IMR-90 (cell line): ENCODE measurements at regions not wholly inside any gene's neighbourhood (a gene's known extent, or its start where the extent isn't known, plus 50 kb on each side); places are given as distances from the start of the nearest gene placed in this dataset.

Experiments used
- ATAC-seq: fragments of 200-7000 bp; cut with Tn5 transposase; 2 replicates; pipeline ENCODE4 v1.9.1; 2020; ENCODE audit warnings: low read depth, mild to moderate bottlenecking, moderate library complexity
- BruUV-seq: library from RNA; stranded (reverse); fragments of 400-500 nt; replicated peaks from 2 replicates; lab custom pipeline; 2021; lab: Mats Ljungman, UMichigan
- CTCF ChIA-PET: fragments of 300-600 bp; formaldehyde crosslinking; extraction: SDS; loops from one replicate; lab custom pipeline; 2021; ENCODE audit warnings: antibody characterized with exemption; lab: Yijun Ruan, JAX
- POLR2A ChIA-PET: fragments of 300-600 bp; sonication (Branson Sonifier 250); formaldehyde crosslinking; loops from one replicate; lab custom pipeline; 2022; ENCODE audit warnings: antibody characterized with exemption; ENCODE audit not compliant: unreplicated experiment; lab: Charles Lee
- DNase-seq: peaks from one replicate; pipeline ENCODE4 v3.0.0; 2013
- H2AFZ ChIP-seq: replicated peaks from 2 replicates; pipeline ENCODE3; 2013; ENCODE audit warnings: low read length, mild to moderate bottlenecking; ENCODE audit not compliant: poor library complexity
- H2AK5ac ChIP-seq: 2 replicates; pipeline ENCODE4 v1.6.1; 2013; ENCODE audit warnings: low read depth, low read length, inconsistent platforms
- H2AK9ac ChIP-seq: replicated peaks from 2 replicates; pipeline ENCODE3; 2013; ENCODE audit warnings: mild to moderate bottlenecking, low read depth, low read length, moderate library complexity; ENCODE audit not compliant: poor library complexity
- H2BK120ac ChIP-seq: 2 replicates; pipeline ENCODE4 v1.6.1; 2013; ENCODE audit warnings: low read depth, low read length, inconsistent platforms
- H2BK15ac ChIP-seq: 3 replicates; pipeline ENCODE4 v1.6.1; 2013; ENCODE audit warnings: low read depth, low read length, inconsistent platforms
- H2BK20ac ChIP-seq: 2 replicates; pipeline ENCODE4 v1.6.1; 2013; ENCODE audit warnings: low read depth, mild to moderate bottlenecking, inconsistent platforms, low read length, moderate library complexity
- H2BK5ac ChIP-seq: 2 replicates; pipeline ENCODE4 v1.6.1; 2013; ENCODE audit warnings: mild to moderate bottlenecking, low read depth, low read length, inconsistent platforms; ENCODE audit not compliant: poor library complexity, severe bottlenecking
- H3K14ac ChIP-seq: replicated peaks from 2 replicates; pipeline ENCODE4 v1.6.1; 2013; ENCODE audit warnings: low read depth, low read length, inconsistent platforms
- H3K18ac ChIP-seq: 2 replicates; pipeline ENCODE4 v1.6.1; 2013; ENCODE audit warnings: low read depth, low read length, control low read depth
- H3K23ac ChIP-seq: 2 replicates; pipeline ENCODE4 v1.6.1; 2013; ENCODE audit warnings: low read depth, low read length, inconsistent platforms
- H3K27ac ChIP-seq: 2 replicates; pipeline ENCODE4 v1.5.1; 2013; ENCODE audit warnings: mild to moderate bottlenecking, control low read depth, low read length; ENCODE audit not compliant: insufficient read depth
- H3K27me3 ChIP-seq: 2 replicates; pipeline ENCODE4 v1.6.1; 2013; ENCODE audit warnings: low read length; ENCODE audit not compliant: control insufficient read depth, insufficient read depth
- H3K36me3 ChIP-seq: 2 replicates; pipeline ENCODE4 v1.6.1; 2013; ENCODE audit warnings: low read length, mixed read lengths; ENCODE audit not compliant: control insufficient read depth, insufficient read depth
- H3K4ac ChIP-seq: 2 replicates; pipeline ENCODE4 v1.6.1; 2013; ENCODE audit warnings: low read depth, low read length, inconsistent platforms
- H3K4me1 ChIP-seq: 2 replicates; pipeline ENCODE4 v1.6.1; 2013; ENCODE audit warnings: low read length, mixed read lengths; ENCODE audit not compliant: control insufficient read depth, insufficient read depth
- H3K4me2 ChIP-seq: 2 replicates; pipeline ENCODE4 v1.6.1; 2013; ENCODE audit warnings: low read depth, mild to moderate bottlenecking, control low read depth, low read length, moderate library complexity
- H3K4me3 ChIP-seq: 2 replicates; pipeline ENCODE4 v1.5.1; 2013; ENCODE audit warnings: low read depth, mild to moderate bottlenecking, control low read depth, low read length, moderate library complexity; ENCODE audit not compliant: insufficient read depth
- H3K56ac ChIP-seq: 2 replicates; pipeline ENCODE4 v1.6.1; 2013; ENCODE audit warnings: low read length, inconsistent platforms; ENCODE audit not compliant: insufficient read depth; ENCODE audit errors: extremely low read depth
- H3K79me1 ChIP-seq, 2 experiments: 2 replicates each; pipeline ENCODE4 v1.6.1; 2013; ENCODE audit warnings: low read length in 2 of 2, inconsistent platforms in 1 of 2, low read depth in 1 of 2
- H3K9ac ChIP-seq: 2 replicates; pipeline ENCODE4 v1.6.1; 2013; ENCODE audit warnings: low read depth, low read length, control low read depth
- H3K9me1 ChIP-seq: 2 replicates; pipeline ENCODE4 v1.6.1; 2013; ENCODE audit warnings: low read length, inconsistent platforms; ENCODE audit not compliant: insufficient read depth
- H3K9me3 ChIP-seq: 2 replicates; pipeline ENCODE4 v1.6.1; 2013; ENCODE audit warnings: low read length; ENCODE audit not compliant: control insufficient read depth, insufficient read depth
- H4K20me1 ChIP-seq: 2 replicates; pipeline ENCODE4 v1.6.1; 2013; ENCODE audit warnings: low read length, inconsistent platforms; ENCODE audit not compliant: insufficient read depth
- H4K5ac ChIP-seq: 2 replicates; pipeline ENCODE4 v1.6.1; 2013; ENCODE audit warnings: mild to moderate bottlenecking, low read depth, low read length, control low read depth
- H4K8ac ChIP-seq, 2 experiments: 2 replicates each; pipeline ENCODE4 v1.6.1; 2013; ENCODE audit warnings: low read depth in 2 of 2, low read length in 2 of 2, control low read depth in 1 of 2, inconsistent platforms in 1 of 2
- H4K91ac ChIP-seq: 2 replicates; pipeline ENCODE4 v1.6.1; 2013; ENCODE audit warnings: low read depth, low read length, inconsistent platforms; ENCODE audit not compliant: insufficient read depth
- BHLHE40 ChIP-seq: fragments of 150-350 bp; IDR thresholded peaks from 2 replicates; pipeline ENCODE4 v1.6.1; 2016; ENCODE audit warnings: mild to moderate bottlenecking, low read depth, low read length
- CEBPB ChIP-seq: IDR thresholded peaks from 2 replicates; pipeline ENCODE4 v1.6.1; 2012; ENCODE audit warnings: low read depth, low read length, improper control_type of control experiment
- CHD1 ChIP-seq: IDR thresholded peaks from 2 replicates; pipeline ENCODE4 v1.6.1; 2012; ENCODE audit warnings: low read depth, low read length, improper control_type of control experiment
- ELK1 ChIP-seq: fragments of 150-350 bp; IDR thresholded peaks from 2 replicates; pipeline ENCODE4 v1.6.1; 2016; ENCODE audit warnings: low read depth, mild to moderate bottlenecking, low read length, moderate library complexity, borderline replicate concordance
- FOS ChIP-seq: fragments of 150-350 bp; IDR thresholded peaks from 2 replicates; pipeline ENCODE4 v1.6.1; 2016; ENCODE audit warnings: low read depth, low read length
- MAZ ChIP-seq: IDR thresholded peaks from 2 replicates; pipeline ENCODE4 v1.6.1; 2012; ENCODE audit warnings: low read depth, mild to moderate bottlenecking, low read length, improper control_type of control experiment, moderate library complexity, borderline replicate concordance
- MXI1 ChIP-seq: IDR thresholded peaks from 2 replicates; pipeline ENCODE4 v1.6.1; 2012; ENCODE audit warnings: low read depth, mild to moderate bottlenecking, low read length, moderate library complexity, borderline replicate concordance
- NFE2L2 ChIP-seq: fragments of 150-350 bp; IDR thresholded peaks from 2 replicates; pipeline ENCODE4 v1.6.1; 2016; ENCODE audit warnings: low read depth, mild to moderate bottlenecking, low read length
- POLR2A ChIP-seq: IDR thresholded peaks from 2 replicates; pipeline ENCODE4 v1.6.1; 2012; ENCODE audit warnings: mild to moderate bottlenecking, low read depth, low read length
- RAD21 ChIP-seq: IDR thresholded peaks from 2 replicates; pipeline ENCODE4 v1.6.1; 2012; ENCODE audit warnings: low read length, improper control_type of control experiment
- RCOR1 ChIP-seq: IDR thresholded peaks from 2 replicates; pipeline ENCODE4 v1.6.1; 2012; ENCODE audit warnings: mild to moderate bottlenecking, low read length, improper control_type of control experiment; ENCODE audit not compliant: insufficient replicate concordance
- RFX5 ChIP-seq: IDR thresholded peaks from 2 replicates; pipeline ENCODE4 v1.8.0; 2012; ENCODE audit warnings: low read depth, mild to moderate bottlenecking, low read length, moderate library complexity
- SMC3 ChIP-seq: fragments of 150-350 bp; IDR thresholded peaks from 2 replicates; pipeline ENCODE4 v1.6.1; 2016; ENCODE audit warnings: low read depth, mild to moderate bottlenecking, antibody characterized with exemption, low read length, moderate library complexity
- WGBS, 2 experiments: methylation state at CpG; one replicate each; pipeline versions ENCODE4 v1.1.5 to v1.1.7; 2013; ENCODE audit warnings: missing lambda C conversion rate in 2 of 2; ENCODE audit not compliant: insufficient read length in 1 of 2; ENCODE audit errors: extremely low coverage in 2 of 2; 5-methylcytosine and 5-hydroxymethylcytosine counted together
- dilution Hi-C: fragments of 300-500 bp; cut with HindIII; formaldehyde crosslinking; loops from one replicate; pipeline ENCODE4 v1.14.3; 2018; ENCODE audit warnings: low sequenced_read_pairs; ENCODE audit not compliant: unreplicated experiment
- in situ Hi-C: fragments of 300-500 bp; cut with MboI; formaldehyde crosslinking; loops from 3 replicates; pipeline ENCODE4 v1.14.3; 2019; ENCODE audit warnings: low sequenced_read_pairs, inconsistent platforms, mixed read lengths
- intact Hi-C: fragments of 100-400 bp; cut with micrococcal nuclease; formaldehyde crosslinking; loops from 2 replicates; pipeline ENCODE4 v1.10.0; 2022
- TF ChIP-seq, protein P1 (sequence below): fragments of 150-350 bp; IDR thresholded peaks from 2 replicates; pipeline ENCODE4 v1.6.1; 2017; ENCODE audit warnings: mild to moderate bottlenecking, antibody characterized with exemption, low read length, low read depth

GRCh38 chrX:7389576-7389975 is 241.6 kb upstream of the PUDP start:
- CTCF ChIA-PET, result no interaction called here
- H3K27me3 ChIP-seq, result no peaks in the 10 kb centered on the region; the same call in 1 of the 2 replicates

More at GRCh38 chrX:7389576-7389975, 241.6 kb upstream of the PUDP start:
- Histone ChIP-seq H3K79me1 (no peaks in the 10 kb centered on the region), H3K4me1 (no peaks in the 10 kb centered on the region), H3K18ac (no peak overlapping the region), H2BK120ac (no peak overlapping the region), H3K23ac (no peak overlapping the region), H3K9ac (no peak overlapping the region), H4K5ac (no peak overlapping the region), H2BK20ac (no peak overlapping the region), H3K4me3 (no peak overlapping the region), H3K27ac (no peak overlapping the region), H3K56ac (no peak overlapping the region), H4K20me1 (no peaks in the 10 kb centered on the region), H3K14ac (no peak overlapping the region), H3K4ac (no peak overlapping the region), H4K8ac (no peak overlapping the region), H3K9me3 (no peaks in the 10 kb centered on the region), H2AK9ac (no peak overlapping the region), H2AFZ (no peak overlapping the region), H3K36me3 (no peaks in the 10 kb centered on the region), H2BK15ac (no peak overlapping the region), H3K4me2 (no peak overlapping the region), H2BK5ac (no peak overlapping the region), H3K9me1 (no peaks in the 10 kb centered on the region), H4K91ac (no peak overlapping the region), H2AK5ac (no peak overlapping the region)
- dilution Hi-C loops (no loop called here), in situ Hi-C loops (no loop called here), intact Hi-C loops (no loop called here)
- TF ChIP-seq CEBPB (no peak), NFE2L2 (no peak), BHLHE40 (no peak), FOS (no peak), RFX5 (no peak), POLR2A (no peak), CHD1 (no peak), SMC3 (no peak), RCOR1 (no peak), MXI1 (no peak), RAD21 (no peak), ELK1 (no peak), MAZ (no peak)
- TF ChIP-seq, protein P1, sequence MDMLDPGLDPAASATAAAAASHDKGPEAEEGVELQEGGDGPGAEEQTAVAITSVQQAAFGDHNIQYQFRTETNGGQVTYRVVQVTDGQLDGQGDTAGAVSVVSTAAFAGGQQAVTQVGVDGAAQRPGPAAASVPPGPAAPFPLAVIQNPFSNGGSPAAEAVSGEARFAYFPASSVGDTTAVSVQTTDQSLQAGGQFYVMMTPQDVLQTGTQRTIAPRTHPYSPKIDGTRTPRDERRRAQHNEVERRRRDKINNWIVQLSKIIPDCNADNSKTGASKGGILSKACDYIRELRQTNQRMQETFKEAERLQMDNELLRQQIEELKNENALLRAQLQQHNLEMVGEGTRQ, result no peak
- BruUV-seq, result no TSS peak
- no peak for ATAC-seq
- DNase-seq, result no peak
- no CpG with 5 or more reads among the region's 2 CpGs for WGBS, 2 experiments
- POLR2A ChIA-PET, result no interaction called here
